Muscle of back (tissue), 3 donors: ENCODE measurements at regions not wholly inside any gene's neighbourhood (a gene's known extent, or its start where the extent isn't known, plus 50 kb on each side); places are given as distances from the start of the nearest gene placed in this dataset.
A peak's percentile ranks its signal among the peaks of the same experiment; 100 is the strongest.
"Not testable (repeated sequence)": the region's sequence is repeated elsewhere in the genome, so short reads cannot be mapped to it uniquely, and the experiment has no call there.

Experiments
- DNase-seq, 3 donors: peaks; one replicate each; pipeline versions ENCODE4 v3.0.0 to v3.0.0-alpha.2; 2013

DNA sequence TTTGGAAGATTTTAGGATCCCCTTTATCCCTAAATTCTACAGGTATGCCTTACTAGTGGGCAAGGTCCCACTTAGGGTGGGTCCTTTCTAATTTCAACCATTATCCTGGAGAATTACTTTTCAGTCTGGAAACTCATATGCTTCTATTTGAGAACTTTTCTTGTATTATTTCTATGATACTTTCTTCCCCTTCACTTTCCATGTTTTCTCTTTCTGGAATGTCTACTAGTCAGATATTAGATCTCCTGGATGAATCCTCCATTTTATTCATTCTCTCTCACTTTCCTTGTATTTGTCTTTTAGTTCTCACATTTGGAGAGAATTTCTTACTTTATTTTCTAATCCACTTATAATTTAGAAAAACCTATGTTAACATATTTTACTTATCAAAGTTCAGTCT lies 83.9 kb upstream of the SIPA1L2 start:
- DNase-seq = no peak

DNA sequence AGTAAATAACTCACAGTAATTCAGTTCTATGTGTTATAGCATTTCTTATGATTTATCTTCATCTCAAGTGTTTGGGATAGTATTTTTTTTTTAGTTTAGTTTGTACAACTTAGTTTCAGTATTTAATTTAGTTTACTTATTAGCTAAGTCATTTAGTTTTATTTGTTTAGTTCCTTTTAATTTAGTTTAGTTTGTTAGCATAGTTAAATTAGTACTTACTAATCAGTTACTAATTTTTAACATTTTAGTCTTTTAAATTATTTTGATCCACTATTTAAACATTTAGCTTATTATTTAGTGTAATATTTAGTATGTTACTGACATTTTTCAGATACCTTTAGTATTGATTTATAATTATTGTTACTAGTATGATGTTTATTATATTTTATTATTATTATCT lies 85.2 kb upstream of the SIPA1L2 start:
- no peak for DNase-seq

DNA sequence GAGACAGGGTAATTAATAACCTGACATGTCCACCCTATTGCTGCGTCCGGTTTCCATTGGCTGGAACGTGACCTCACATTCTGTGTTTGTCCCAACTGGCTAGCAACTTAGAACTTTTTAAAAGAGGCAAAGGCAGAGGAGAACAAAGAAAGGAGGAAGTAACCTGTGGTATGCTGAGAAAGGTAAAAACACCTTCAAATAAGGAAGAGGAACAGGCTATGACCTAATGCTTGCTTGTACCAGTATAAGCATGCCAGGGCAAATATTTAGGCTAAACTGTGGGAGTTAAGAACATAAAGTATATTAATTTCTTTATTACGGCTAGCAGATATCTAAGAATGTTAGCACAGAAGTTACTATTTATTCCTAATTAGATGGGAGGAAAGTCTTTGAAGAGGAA lies 87.3 kb upstream of the MAP10 start:
- DNase-seq = not testable (repeated sequence)

- DNase-seq = no peak
Measured at GRCh38 chr1:232718928-232719927, 86.0 kb upstream of the MAP10 start.

GRCh38 chr1:232722626-232723025 lies 82.6 kb upstream of the MAP10 start:
- DNase-seq = no peak

DNA sequence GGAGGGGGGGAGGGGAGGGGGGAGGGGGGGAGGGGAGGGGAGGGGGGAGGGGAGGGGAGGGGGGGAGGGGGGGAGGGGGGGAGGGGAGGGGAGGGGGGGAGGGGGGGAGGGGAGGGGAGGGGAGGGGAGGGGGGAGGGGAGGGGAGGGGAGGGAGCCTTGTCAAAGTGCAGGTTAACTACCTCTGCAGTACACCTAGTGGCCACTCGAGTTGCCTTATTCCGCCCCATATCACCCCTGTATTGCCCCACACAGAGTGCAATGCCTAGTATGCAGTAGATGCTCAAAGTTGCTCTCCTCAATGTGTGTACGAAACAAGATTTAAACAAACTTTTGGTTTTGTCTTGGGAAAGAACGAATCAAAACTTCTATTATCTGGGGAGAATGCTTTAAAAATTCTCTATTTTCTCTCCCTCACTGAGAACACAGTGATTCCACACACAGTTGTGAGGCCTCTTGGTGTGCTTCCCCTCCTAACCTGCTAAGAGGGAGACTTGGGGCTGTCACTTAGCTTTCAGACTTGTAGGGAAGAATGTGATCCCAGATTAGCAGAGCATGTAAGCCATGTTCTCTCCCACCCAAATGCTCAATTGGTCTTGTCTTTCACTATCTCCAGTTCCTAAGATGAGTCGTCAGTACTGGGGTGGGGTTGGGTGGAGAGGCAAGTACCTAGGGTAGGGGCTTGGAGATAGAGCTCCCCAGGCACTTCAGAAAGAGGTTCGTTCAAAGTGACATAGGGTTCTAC lies 79.7 kb upstream of the MAP10 start:
- DNase-seq = no peak

DNA sequence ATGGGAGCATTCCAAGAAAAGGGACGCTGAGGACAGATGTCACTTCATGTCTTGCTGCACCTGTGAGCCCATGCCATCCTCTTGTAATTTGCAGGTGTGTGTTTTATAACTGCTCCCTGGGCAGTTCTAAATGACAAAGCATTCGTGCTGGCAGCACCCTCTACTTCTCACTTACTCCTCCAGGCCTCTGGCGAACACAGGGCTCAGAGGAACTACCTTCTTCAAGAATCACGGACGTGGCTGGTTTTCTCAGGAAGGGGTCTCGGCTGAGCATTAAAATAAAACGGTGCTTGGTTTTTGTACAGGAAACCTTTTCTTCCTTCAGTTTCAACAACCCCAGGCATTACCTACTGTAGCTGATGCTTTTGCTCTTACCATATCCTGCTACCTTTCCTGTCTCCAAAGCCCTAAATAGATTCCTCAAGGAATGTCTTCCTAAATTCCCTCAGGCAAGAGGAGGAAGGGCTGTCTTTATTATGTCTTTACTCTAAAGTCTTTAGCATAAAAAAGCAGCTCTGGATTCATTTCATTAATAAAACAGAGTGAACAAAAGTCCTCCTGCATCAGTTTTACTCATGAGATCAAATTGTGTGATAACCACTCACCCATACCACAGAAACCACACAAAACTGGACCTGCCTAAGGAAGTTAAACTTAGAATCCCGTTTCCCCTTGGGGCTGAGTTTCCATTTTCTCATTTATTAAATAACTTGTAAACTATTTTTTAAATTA lies 79.0 kb upstream of the MAP10 start:
- peak in 1 of 3 donors; percentile 31 for DNase-seq

GRCh38 chr1:232728507-232729263 lies 76.5 kb upstream of the MAP10 start:
- peak; percentile 51 to 76 (median 68) for DNase-seq

DNA sequence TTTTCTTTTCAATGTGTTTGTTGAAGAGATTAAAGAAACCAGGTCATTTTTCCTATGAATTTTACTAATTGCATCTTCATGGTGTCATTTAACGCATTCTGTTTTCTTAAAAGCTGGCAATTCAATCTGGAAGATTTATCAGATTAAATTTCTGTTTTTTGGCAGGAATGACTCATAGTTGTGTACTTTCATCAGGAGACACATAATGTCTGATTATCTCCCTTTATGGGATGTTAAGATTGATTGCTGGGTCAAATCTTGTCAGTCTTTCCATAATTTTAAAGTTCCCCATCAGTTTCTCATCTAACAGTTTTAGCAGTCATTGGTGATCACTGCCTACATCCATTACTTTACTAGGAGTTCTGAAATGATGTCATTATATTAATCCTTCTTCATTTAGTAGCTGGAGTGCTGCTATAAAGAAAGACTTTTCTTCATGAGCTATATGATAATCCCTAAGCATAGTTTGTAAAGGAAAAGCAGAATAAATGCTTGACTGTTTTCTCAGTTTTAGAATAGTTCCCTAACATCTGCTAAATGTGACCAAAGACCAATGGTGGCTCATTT lies 72.8 kb upstream of the MAP10 start:
- DNase-seq = no peak

GRCh38 chr1:232737917-232738316 lies 67.3 kb upstream of the MAP10 start:
- DNase-seq = peak in 1 of 3 donors; percentile 28

- no peak for DNase-seq
Measured at GRCh38 chr1:232743999-232744398, 61.2 kb upstream of the MAP10 start.

- DNase-seq = no peak
Measured at GRCh38 chr1:232744847-232745246, 60.4 kb upstream of the MAP10 start.

- not testable (repeated sequence) for DNase-seq
Measured at GRCh38 chr1:232745698-232746097, 59.5 kb upstream of the MAP10 start.

- no peak for DNase-seq
Measured at GRCh38 chr1:232748910-232749368, 56.3 kb upstream of the MAP10 start.

DNA sequence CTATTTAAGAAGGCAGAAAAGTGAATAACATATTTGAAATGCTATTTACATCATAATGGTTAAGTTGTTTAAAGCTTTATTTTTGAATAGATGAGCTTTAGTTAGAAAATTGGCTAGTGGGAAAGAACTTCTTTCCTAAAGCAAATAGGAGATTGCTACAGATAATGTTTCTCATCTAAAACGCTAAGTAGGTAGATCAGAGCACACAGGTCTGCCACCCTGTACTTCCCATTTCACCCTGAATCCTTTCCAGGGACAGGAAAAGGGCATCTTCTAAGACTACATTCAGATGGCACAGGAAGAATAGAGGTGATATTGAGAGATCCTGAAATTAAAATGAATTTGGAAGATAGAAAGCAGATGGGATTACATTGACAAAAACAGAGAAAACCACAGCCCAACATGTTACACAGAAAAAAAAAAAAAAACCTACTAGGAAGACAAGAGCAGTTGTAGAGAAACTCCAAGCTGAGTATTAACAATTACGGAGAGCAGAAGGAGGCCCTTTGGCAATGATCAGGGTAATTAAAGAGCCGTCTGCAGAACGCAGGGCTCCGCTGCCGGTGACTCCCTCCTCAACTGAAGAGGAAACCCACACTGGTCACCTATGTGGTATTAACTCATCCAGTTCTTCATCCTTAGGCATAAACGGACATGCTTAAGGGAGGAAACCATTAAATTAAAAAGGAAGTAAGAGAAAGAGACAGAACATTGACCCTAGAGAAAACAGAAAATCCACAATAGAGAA lies 53.6 kb upstream of the MAP10 start:
- DNase-seq = peak in 2 of 3 donors; percentile 11 to 49

- DNase-seq = no peak
Measured at GRCh38 chr1:232752365-232752764, 52.9 kb upstream of the MAP10 start.

DNA sequence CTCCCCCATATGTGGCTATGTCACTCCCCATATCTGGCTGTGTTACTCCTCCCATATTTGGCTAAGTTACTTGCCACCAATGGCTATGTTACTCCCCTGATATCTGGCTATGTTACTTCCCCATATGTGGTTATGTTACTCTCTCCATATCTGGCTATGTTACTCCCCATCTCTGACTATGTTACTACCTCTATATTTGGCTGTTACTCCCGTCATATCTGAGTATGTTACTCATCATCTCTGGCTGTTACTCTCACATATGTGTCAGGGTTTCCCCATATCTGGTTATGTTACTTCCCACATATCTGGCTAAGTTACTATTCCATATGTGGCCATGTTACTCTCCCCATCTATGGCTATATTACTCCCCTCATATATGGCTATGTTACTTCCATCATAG lies 50.3 kb upstream of the MAP10 start:
- no peak for DNase-seq
